Liver (tissue), 8 donors: ENCODE measurements at regions not wholly inside any gene's neighbourhood (a gene's known extent, or its start where the extent isn't known, plus 50 kb on each side); places are given as distances from the start of the nearest gene placed in this dataset.

Experiments
- DNase-seq: peaks from one replicate; pipeline ENCODE4 v3.0.0-alpha.2; 2017; ENCODE audit warnings: low spot score
- H3K27ac ChIP-seq, 2 donors: one replicate each; pipeline ENCODE4 v1.7.0; 2013; ENCODE audit warnings: inconsistent platforms in 2 of 2, low read length in 2 of 2, control low read depth in 1 of 2, low read depth in 1 of 2, mild to moderate bottlenecking in 1 of 2
- H3K27me3 ChIP-seq, 4 donors: one replicate each; pipeline versions ENCODE4 v1.6.1 to v1.7.0; 2013; ENCODE audit warnings: low read length in 3 of 4, inconsistent platforms in 1 of 4, mild to moderate bottlenecking in 1 of 4, moderate library complexity in 1 of 4; ENCODE audit not compliant: control insufficient read depth in 4 of 4, insufficient read depth in 4 of 4
- H3K36me3 ChIP-seq, 4 donors: one replicate each; pipeline versions ENCODE4 v1.6.1 to v1.7.0; 2013; ENCODE audit warnings: low read length in 3 of 4, mild to moderate bottlenecking in 3 of 4, low read depth in 1 of 4, moderate library complexity in 1 of 4; ENCODE audit not compliant: control insufficient read depth in 4 of 4, insufficient read depth in 3 of 4
- H3K4me1 ChIP-seq, 4 donors: one replicate each; pipeline versions ENCODE4 v1.6.1 to v1.7.0; 2013; ENCODE audit warnings: low read length in 3 of 4, mild to moderate bottlenecking in 3 of 4, moderate library complexity in 1 of 4; ENCODE audit not compliant: control insufficient read depth in 4 of 4, insufficient read depth in 4 of 4
- H3K4me3 ChIP-seq, 3 donors: one replicate each; pipeline versions ENCODE4 v1.6.1 to v1.7.0; 2013; ENCODE audit warnings: low read length in 3 of 3, control low read depth in 1 of 3, low read depth in 1 of 3, mild to moderate bottlenecking in 1 of 3
- H3K9ac ChIP-seq, 2 donors: one replicate each; pipeline ENCODE4 v1.7.0; 2013; ENCODE audit warnings: low read length in 2 of 2, mild to moderate bottlenecking in 2 of 2, moderate library complexity in 2 of 2, control low read depth in 1 of 2, low read depth in 1 of 2
- H3K9me3 ChIP-seq, 4 donors: one replicate each; pipeline versions ENCODE4 v1.6.1 to v1.7.0; 2013; ENCODE audit warnings: low read length in 3 of 4; ENCODE audit not compliant: control insufficient read depth in 4 of 4
- EGR1 ChIP-seq, 2 donors: IDR thresholded peaks; 2 replicates each; pipeline ENCODE4 v1.6.1; 2016 to 2018; ENCODE audit warnings: antibody characterized with exemption in 2 of 2, low read depth in 2 of 2
- FOXA1 ChIP-seq: IDR thresholded peaks from 2 replicates; pipeline ENCODE4 v1.6.1; 2016; ENCODE audit warnings: antibody characterized with exemption
- HNF4A ChIP-seq, 2 donors: conservative IDR thresholded peaks; 2 replicates each; pipeline ENCODE4 v1.6.1; 2016; ENCODE audit warnings: antibody characterized with exemption in 2 of 2, mild to moderate bottlenecking in 2 of 2
- HNF4G ChIP-seq: IDR thresholded peaks from 2 replicates; pipeline ENCODE4 v1.6.1; 2016; ENCODE audit warnings: antibody characterized with exemption
- JUND ChIP-seq, 2 donors: IDR thresholded peaks; 2 replicates each; pipeline ENCODE4 v1.6.1; 2016; ENCODE audit warnings: antibody characterized with exemption in 2 of 2
- NR2F2 ChIP-seq: IDR thresholded peaks from 2 replicates; pipeline ENCODE4 v1.6.1; 2016; ENCODE audit warnings: antibody characterized with exemption
- RAD21 ChIP-seq, 2 donors: IDR thresholded peaks; 2 replicates each; pipeline ENCODE4 v1.6.1; 2016; ENCODE audit warnings: antibody characterized with exemption in 2 of 2, mild to moderate bottlenecking in 2 of 2
- RXRA ChIP-seq, 2 donors: IDR thresholded peaks; 2 replicates each; pipeline ENCODE4 v1.6.1; 2017 to 2018; ENCODE audit warnings: antibody characterized with exemption in 2 of 2, mild to moderate bottlenecking in 1 of 2
- SP1 ChIP-seq: IDR thresholded peaks from 2 replicates; pipeline ENCODE4 v1.6.1; 2018; ENCODE audit warnings: antibody characterized with exemption, mild to moderate bottlenecking
- TAF1 ChIP-seq: conservative IDR thresholded peaks from 2 replicates; pipeline ENCODE4 v1.6.1; 2016; ENCODE audit warnings: antibody characterized with exemption, mild to moderate bottlenecking
- YY1 ChIP-seq: IDR thresholded peaks from 2 replicates; pipeline ENCODE4 v1.6.1; 2016; ENCODE audit warnings: antibody characterized with exemption, mild to moderate bottlenecking
- WGBS: extraction: QIAGEN DNeasy Blood & Tissue Kit; methylation state at CpG from one replicate; pipeline ENCODE4 v1.1.7; 2013; 5-methylcytosine and 5-hydroxymethylcytosine counted together
- TF ChIP-seq, protein P1 (sequence below): IDR thresholded peaks from 2 replicates; pipeline ENCODE4 v1.6.1; 2016; ENCODE audit warnings: antibody characterized with exemption
- TF ChIP-seq, protein P2 (sequence below): IDR thresholded peaks from 2 replicates; pipeline ENCODE4 v1.6.1; 2016; ENCODE audit warnings: antibody characterized with exemption, mild to moderate bottlenecking
- TF ChIP-seq, protein P3 (sequence below): fragments of 150-350 bp; IDR thresholded peaks from 2 replicates; pipeline ENCODE4 v1.5.1; 2017; ENCODE audit warnings: improper control_type of control experiment, low read depth, low read length; ENCODE audit not compliant: missing input control
- TF ChIP-seq, protein P4 (sequence below): IDR thresholded peaks from 2 replicates; pipeline ENCODE4 v1.6.1; 2016; ENCODE audit warnings: antibody characterized with exemption
- TF ChIP-seq, protein P5 (sequence below): IDR thresholded peaks from 2 replicates; pipeline ENCODE4 v1.6.1; 2016; ENCODE audit warnings: antibody characterized with exemption
- donor health status: healthy.
- donor health status: healthy.
- donor health status: healthy.
- donor health status: healthy.
- donor health status: healthy.

DNA sequence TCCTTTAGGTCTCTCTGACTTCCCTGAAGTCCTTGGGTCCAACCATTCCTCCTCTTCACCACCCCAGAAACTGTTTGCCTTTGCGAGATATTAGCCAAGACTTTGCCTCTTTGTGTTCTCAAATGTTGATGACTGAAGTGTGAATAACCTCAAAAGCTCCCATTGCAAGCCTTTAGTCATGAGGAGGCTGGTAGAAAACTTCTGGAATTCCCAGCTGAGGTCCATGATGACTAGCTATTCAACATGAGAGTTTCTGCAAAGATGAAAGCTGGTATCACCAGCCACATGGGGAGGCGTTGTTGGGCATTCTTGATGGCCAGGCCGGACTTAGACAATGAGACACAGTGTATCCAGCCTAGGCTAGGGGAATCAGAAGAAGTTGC, 111.7 kb downstream of the TBX5 start:
- no peaks in the 10 kb centered on the region for H3K4me1 ChIP-seq
- no peak for DNase-seq
- TF ChIP-seq RXRA (IDR thresholded peaks at IDR 0.05) (no peak), RAD21 (IDR thresholded peaks at IDR 0.05) (no peak), HNF4G (no peak), HNF4A (conservative IDR thresholded peaks at IDR 0.05) (no peak), TAF1 (no peak), EGR1 (IDR thresholded peaks at IDR 0.05; ENCODE audit: low read depth in 2 of 2) (no peak), YY1 (no peak), SP1 (no peak), NR2F2 (no peak), JUND (IDR thresholded peaks at IDR 0.05) (no peak)
- TF ChIP-seq, protein P1, sequence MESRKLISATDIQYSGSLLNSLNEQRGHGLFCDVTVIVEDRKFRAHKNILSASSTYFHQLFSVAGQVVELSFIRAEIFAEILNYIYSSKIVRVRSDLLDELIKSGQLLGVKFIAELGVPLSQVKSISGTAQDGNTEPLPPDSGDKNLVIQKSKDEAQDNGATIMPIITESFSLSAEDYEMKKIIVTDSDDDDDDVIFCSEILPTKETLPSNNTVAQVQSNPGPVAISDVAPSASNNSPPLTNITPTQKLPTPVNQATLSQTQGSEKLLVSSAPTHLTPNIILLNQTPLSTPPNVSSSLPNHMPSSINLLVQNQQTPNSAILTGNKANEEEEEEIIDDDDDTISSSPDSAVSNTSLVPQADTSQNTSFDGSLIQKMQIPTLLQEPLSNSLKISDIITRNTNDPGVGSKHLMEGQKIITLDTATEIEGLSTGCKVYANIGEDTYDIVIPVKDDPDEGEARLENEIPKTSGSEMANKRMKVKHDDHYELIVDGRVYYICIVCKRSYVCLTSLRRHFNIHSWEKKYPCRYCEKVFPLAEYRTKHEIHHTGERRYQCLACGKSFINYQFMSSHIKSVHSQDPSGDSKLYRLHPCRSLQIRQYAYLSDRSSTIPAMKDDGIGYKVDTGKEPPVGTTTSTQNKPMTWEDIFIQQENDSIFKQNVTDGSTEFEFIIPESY: no peak
- TF ChIP-seq, protein P2, sequence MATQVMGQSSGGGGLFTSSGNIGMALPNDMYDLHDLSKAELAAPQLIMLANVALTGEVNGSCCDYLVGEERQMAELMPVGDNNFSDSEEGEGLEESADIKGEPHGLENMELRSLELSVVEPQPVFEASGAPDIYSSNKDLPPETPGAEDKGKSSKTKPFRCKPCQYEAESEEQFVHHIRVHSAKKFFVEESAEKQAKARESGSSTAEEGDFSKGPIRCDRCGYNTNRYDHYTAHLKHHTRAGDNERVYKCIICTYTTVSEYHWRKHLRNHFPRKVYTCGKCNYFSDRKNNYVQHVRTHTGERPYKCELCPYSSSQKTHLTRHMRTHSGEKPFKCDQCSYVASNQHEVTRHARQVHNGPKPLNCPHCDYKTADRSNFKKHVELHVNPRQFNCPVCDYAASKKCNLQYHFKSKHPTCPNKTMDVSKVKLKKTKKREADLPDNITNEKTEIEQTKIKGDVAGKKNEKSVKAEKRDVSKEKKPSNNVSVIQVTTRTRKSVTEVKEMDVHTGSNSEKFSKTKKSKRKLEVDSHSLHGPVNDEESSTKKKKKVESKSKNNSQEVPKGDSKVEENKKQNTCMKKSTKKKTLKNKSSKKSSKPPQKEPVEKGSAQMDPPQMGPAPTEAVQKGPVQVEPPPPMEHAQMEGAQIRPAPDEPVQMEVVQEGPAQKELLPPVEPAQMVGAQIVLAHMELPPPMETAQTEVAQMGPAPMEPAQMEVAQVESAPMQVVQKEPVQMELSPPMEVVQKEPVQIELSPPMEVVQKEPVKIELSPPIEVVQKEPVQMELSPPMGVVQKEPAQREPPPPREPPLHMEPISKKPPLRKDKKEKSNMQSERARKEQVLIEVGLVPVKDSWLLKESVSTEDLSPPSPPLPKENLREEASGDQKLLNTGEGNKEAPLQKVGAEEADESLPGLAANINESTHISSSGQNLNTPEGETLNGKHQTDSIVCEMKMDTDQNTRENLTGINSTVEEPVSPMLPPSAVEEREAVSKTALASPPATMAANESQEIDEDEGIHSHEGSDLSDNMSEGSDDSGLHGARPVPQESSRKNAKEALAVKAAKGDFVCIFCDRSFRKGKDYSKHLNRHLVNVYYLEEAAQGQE: no peak
- TF ChIP-seq, protein P3, sequence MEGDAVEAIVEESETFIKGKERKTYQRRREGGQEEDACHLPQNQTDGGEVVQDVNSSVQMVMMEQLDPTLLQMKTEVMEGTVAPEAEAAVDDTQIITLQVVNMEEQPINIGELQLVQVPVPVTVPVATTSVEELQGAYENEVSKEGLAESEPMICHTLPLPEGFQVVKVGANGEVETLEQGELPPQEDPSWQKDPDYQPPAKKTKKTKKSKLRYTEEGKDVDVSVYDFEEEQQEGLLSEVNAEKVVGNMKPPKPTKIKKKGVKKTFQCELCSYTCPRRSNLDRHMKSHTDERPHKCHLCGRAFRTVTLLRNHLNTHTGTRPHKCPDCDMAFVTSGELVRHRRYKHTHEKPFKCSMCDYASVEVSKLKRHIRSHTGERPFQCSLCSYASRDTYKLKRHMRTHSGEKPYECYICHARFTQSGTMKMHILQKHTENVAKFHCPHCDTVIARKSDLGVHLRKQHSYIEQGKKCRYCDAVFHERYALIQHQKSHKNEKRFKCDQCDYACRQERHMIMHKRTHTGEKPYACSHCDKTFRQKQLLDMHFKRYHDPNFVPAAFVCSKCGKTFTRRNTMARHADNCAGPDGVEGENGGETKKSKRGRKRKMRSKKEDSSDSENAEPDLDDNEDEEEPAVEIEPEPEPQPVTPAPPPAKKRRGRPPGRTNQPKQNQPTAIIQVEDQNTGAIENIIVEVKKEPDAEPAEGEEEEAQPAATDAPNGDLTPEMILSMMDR: no peak
- TF ChIP-seq, protein P4, sequence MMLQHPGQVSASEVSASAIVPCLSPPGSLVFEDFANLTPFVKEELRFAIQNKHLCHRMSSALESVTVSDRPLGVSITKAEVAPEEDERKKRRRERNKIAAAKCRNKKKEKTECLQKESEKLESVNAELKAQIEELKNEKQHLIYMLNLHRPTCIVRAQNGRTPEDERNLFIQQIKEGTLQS: no peak
- TF ChIP-seq, protein P5, sequence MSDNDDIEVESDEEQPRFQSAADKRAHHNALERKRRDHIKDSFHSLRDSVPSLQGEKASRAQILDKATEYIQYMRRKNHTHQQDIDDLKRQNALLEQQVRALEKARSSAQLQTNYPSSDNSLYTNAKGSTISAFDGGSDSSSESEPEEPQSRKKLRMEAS: no peak
- H3K9ac ChIP-seq: no peak overlapping the region
- peaks cover 0 to 3% (median 2%) of the 10 kb centered on the region in 4 donors for H3K9me3 ChIP-seq
- H3K27me3 ChIP-seq: no peaks in the 10 kb centered on the region
- H3K36me3 ChIP-seq: no peaks in the 10 kb centered on the region
- H3K4me3 ChIP-seq: no peak overlapping the region
- H3K27ac ChIP-seq: no peak overlapping the region
- 77% methylated on average over 3 of the region's 3 CpGs for WGBS

DNA sequence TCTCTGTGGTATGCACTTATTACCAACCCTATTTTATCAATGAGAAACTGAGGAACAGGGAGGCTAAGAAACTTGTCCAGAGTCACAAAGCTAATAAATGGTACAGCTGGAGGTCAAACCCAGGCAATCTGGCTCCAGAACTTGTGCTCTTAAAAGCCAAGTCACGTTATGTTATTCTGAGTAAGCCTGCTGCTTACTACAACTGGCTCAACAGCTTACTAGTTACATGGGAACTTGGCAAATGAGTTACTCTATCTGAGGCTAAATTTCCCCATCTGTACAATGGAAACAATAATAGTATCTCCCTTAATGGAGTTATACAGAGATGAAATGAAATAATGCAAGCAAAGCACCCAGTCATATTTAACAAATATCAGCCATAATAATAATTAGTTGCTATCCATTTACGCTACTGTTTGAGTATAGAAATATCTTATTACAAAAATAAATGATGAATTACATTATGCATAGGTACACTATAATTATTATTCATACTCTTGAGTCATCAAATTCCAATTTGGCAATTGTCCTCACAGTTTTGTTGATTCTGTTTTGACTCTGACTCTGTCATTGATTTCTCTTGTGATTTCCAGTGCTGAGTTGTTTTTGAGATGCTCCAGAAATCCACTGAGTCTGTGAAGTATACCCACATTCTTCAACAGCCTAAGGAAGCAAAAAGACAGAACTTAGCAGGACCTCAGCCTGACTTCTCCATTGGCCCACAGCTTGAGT, 112.2 kb downstream of the TBX5 start:
- Histone ChIP-seq H3K9me3 (peaks cover 0 to 3% (median 2%) of the 10 kb centered on the region in 4 donors), H3K27ac (no peak overlapping the region), H3K4me3 (no peak overlapping the region), H3K9ac (no peak overlapping the region), H3K27me3 (no peaks in the 10 kb centered on the region), H3K36me3 (no peaks in the 10 kb centered on the region), H3K4me1 (no peaks in the 10 kb centered on the region)
- no peak for DNase-seq
- no peak for TF ChIP-seq RXRA (IDR thresholded peaks at IDR 0.05)
- no peak for TF ChIP-seq SP1
- no peak for TF ChIP-seq FOXA1
- TF ChIP-seq TAF1: no peak
- TF ChIP-seq, protein P1: no peak
- TF ChIP-seq, protein P2: no peak
- 71% methylated on average over 2 of the region's 2 CpGs for WGBS
